ENCODE measurements at regions not wholly inside any gene's neighbourhood (a gene's known extent, or its start where the extent isn't known, plus 50 kb on each side); places are given as distances from the start of the nearest gene placed in this dataset.
"Not testable (repeated sequence)": the region's sequence is repeated elsewhere in the genome, so short reads cannot be mapped to it uniquely, and the experiment has no call there.

GRCh38 chr6:125591796-125592195 lies 157.6 kb upstream of the HEY2 start:
- not testable (repeated sequence) for DNase-seq (ENCODE audit: low read depth)

- no peak for DNase-seq (ENCODE audit: low read depth)
Measured at GRCh38 chr6:125593746-125594145, 155.7 kb upstream of the HEY2 start.

GRCh38 chr6:125596020-125596419 lies 153.4 kb upstream of the HEY2 start:
- DNase-seq (ENCODE audit: low read depth) = no peak

- DNase-seq (ENCODE audit: low read depth) = peak; percentile 34
Measured at GRCh38 chr6:125597411-125598253, 151.8 kb upstream of the HEY2 start.

GRCh38 chr6:125598422-125598821 lies 151.0 kb upstream of the HEY2 start:
- peak; percentile 32 for DNase-seq (ENCODE audit: low read depth)

- DNase-seq (ENCODE audit: low read depth) = no peak
Measured at GRCh38 chr6:125604257-125604656, 145.2 kb upstream of the HEY2 start.

- no peak for DNase-seq (ENCODE audit: low read depth)
Measured at GRCh38 chr6:125611573-125612344, 137.7 kb upstream of the HEY2 start.

GRCh38 chr6:125612345-125612846 lies 137.0 kb upstream of the HEY2 start:
- no peak for DNase-seq (ENCODE audit: low read depth)

- no peak for DNase-seq (ENCODE audit: low read depth)
Measured at GRCh38 chr6:125618629-125619028, 130.8 kb upstream of the HEY2 start.

GRCh38 chr6:125623085-125623484 lies 126.3 kb upstream of the HEY2 start:
- DNase-seq (ENCODE audit: low read depth) = no peak

GRCh38 chr6:125631165-125631564 lies 118.3 kb upstream of the HEY2 start:
- no peak for DNase-seq (ENCODE audit: low read depth)

GRCh38 chr6:125636011-125636410 lies 113.4 kb upstream of the HEY2 start:
- DNase-seq (ENCODE audit: low read depth) = not testable (repeated sequence)

- DNase-seq (ENCODE audit: low read depth) = no peak
Measured at GRCh38 chr6:125636671-125637070, 112.8 kb upstream of the HEY2 start.

- DNase-seq (ENCODE audit: low read depth) = no peak
Measured at GRCh38 chr6:125637207-125637606, 112.2 kb upstream of the HEY2 start.

GRCh38 chr6:125639466-125640020 lies 109.9 kb upstream of the HEY2 start:
- DNase-seq (ENCODE audit: low read depth) = no peak

- DNase-seq (ENCODE audit: low read depth) = no peak
Measured at GRCh38 chr6:125640441-125641150, 108.8 kb upstream of the HEY2 start.

GRCh38 chr6:125643967-125644661 lies 105.3 kb upstream of the HEY2 start:
- DNase-seq (ENCODE audit: low read depth) = not testable (repeated sequence)

- DNase-seq (ENCODE audit: low read depth) = no peak
Measured at GRCh38 chr6:125647391-125647790, 102.0 kb upstream of the HEY2 start.

- DNase-seq (ENCODE audit: low read depth) = not testable (repeated sequence)
Measured at GRCh38 chr6:125653752-125654151, 95.7 kb upstream of the HEY2 start.

GRCh38 chr6:125655511-125655910 lies 93.9 kb upstream of the HEY2 start:
- DNase-seq (ENCODE audit: low read depth) = no peak

- no peak for DNase-seq (ENCODE audit: low read depth)
Measured at GRCh38 chr6:125656287-125656870, 93.1 kb upstream of the HEY2 start.

Data from fibroblast of the conjunctiva (primary cell).